OCI-LY7 (cell line): ENCODE measurements at regions not wholly inside any gene's neighbourhood (a gene's known extent, or its start where the extent isn't known, plus 50 kb on each side); places are given as distances from the start of the nearest gene placed in this dataset.

ENCODE experiments used
- BruUV-seq: library from RNA; stranded (reverse); fragments of 400-500 nt; replicated peaks from 2 replicates; lab custom pipeline; 2021; lab: Mats Ljungman, UMichigan
- CTCF ChIA-PET: fragments of 300-600 bp; sonication (Branson Sonifier 250); formaldehyde crosslinking; loops from one replicate; lab custom pipeline; 2022; ENCODE audit warnings: antibody characterized with exemption; ENCODE audit not compliant: unreplicated experiment; lab: Charles Lee
- POLR2A ChIA-PET: fragments of 300-600 bp; sonication (Branson Sonifier 250); formaldehyde crosslinking; loops from one replicate; lab custom pipeline; 2022; ENCODE audit warnings: antibody characterized with exemption; lab: Charles Lee
- DNase-seq: peaks from one replicate; pipeline ENCODE4 v3.0.0-alpha.2; 2015; ENCODE audit warnings: low spot score
- H2AFZ ChIP-seq: fragments of 200-600 bp; sonication (generic), shearing (Covaris generic); 2 replicates; pipeline ENCODE4 v1.6.1; 2014; ENCODE audit warnings: mild to moderate bottlenecking, antibody characterized with exemption, low read length, moderate library complexity
- H3K27ac ChIP-seq: fragments of 200-600 bp; sonication (generic); 2 replicates; pipeline ENCODE4 v1.5.1; 2014; ENCODE audit warnings: mixed run types, low read depth, mild to moderate bottlenecking, moderate library complexity, low read length, inconsistent platforms; ENCODE audit not compliant: poor library complexity, severe bottlenecking
- H3K36me3 ChIP-seq: fragments of 200-600 bp; sonication (generic); 2 replicates; pipeline ENCODE4 v1.6.1; 2014; ENCODE audit warnings: mild to moderate bottlenecking, antibody characterized with exemption, low read length, moderate library complexity, mixed read lengths; ENCODE audit not compliant: insufficient read depth
- H3K4me1 ChIP-seq: fragments of 200-600 bp; sonication (generic); 2 replicates; pipeline ENCODE4 v1.5.1; 2014; ENCODE audit warnings: mild to moderate bottlenecking, low read length; ENCODE audit not compliant: insufficient read depth, poor library complexity, severe bottlenecking
- H3K4me2 ChIP-seq: fragments of 200-600 bp; sonication (generic); 2 replicates; pipeline ENCODE4 v1.6.1; 2014; ENCODE audit warnings: mild to moderate bottlenecking, low read length
- H3K4me3 ChIP-seq: fragments of 200-600 bp; sonication (generic); 2 replicates; pipeline ENCODE4 v1.5.1; 2014; ENCODE audit warnings: mild to moderate bottlenecking, low read depth, low read length; ENCODE audit not compliant: poor library complexity, severe bottlenecking
- H3K79me2 ChIP-seq: fragments of 200-600 bp; sonication (generic); 2 replicates; pipeline ENCODE4 v1.6.1; 2016; ENCODE audit warnings: low read depth, mild to moderate bottlenecking, low read length, moderate library complexity, mixed read lengths; ENCODE audit not compliant: insufficient read depth
- H3K9me2 ChIP-seq: fragments of 200-600 bp; sonication (generic); 2 replicates; pipeline ENCODE4 v1.6.1; 2016; ENCODE audit warnings: mild to moderate bottlenecking, low read length, mixed read lengths; ENCODE audit not compliant: insufficient read depth
- H3K9me3 ChIP-seq: fragments of 200-600 bp; sonication (generic); 2 replicates; pipeline ENCODE4 v1.6.1; 2014; ENCODE audit warnings: mild to moderate bottlenecking, mixed run types, low read length, mixed read lengths
- H4K20me1 ChIP-seq: fragments of 200-600 bp; sonication (generic); 2 replicates; pipeline ENCODE4 v1.6.1; 2014; ENCODE audit warnings: mild to moderate bottlenecking, antibody characterized with exemption, low read length, moderate library complexity, mixed read lengths; ENCODE audit not compliant: insufficient read depth
- CTCF ChIP-seq: fragments of 200-600 bp; sonication (generic); conservative IDR thresholded peaks from 2 replicates; pipeline ENCODE4 v1.5.1; 2014; ENCODE audit warnings: mild to moderate bottlenecking, antibody characterized with exemption, low read length, moderate library complexity, mixed read lengths
- EZH2phosphoT487 ChIP-seq: fragments of 200-600 bp; sonication (generic); IDR thresholded peaks from 2 replicates; pipeline ENCODE4 v1.6.1; 2018; ENCODE audit warnings: low read depth, borderline replicate concordance, mild to moderate bottlenecking, mixed run types, antibody characterized with exemption, low read length, moderate library complexity, mixed read lengths
- intact Hi-C: fragments of 100-400 bp; cut with micrococcal nuclease; formaldehyde crosslinking; loops from one replicate; pipeline ENCODE4 v1.10.0; 2022; ENCODE audit not compliant: unreplicated experiment

GRCh38 chr4:83864097-83864817 lies 328.3 kb downstream of the GPAT3 start:
- CTCF ChIA-PET, result no interaction called here
- Histone ChIP-seq H3K36me3 (no peaks in the 10 kb centered on the region), H3K27ac (no peak overlapping the region), H2AFZ (no peak overlapping the region), H3K9me3 (no peaks in the 10 kb centered on the region), H3K4me2 (no peak overlapping the region), H3K9me2 (no peaks in the 10 kb centered on the region), H3K4me1 (no peaks in the 10 kb centered on the region), H3K79me2 (no peaks in the 10 kb centered on the region), H4K20me1 (no peaks in the 10 kb centered on the region), H3K4me3 (no peak overlapping the region)
- BruUV-seq, result no TSS peak
- TF ChIP-seq CTCF, result no peak
- TF ChIP-seq EZH2phosphoT487, result no peak
- DNase-seq, result no peak
- POLR2A ChIA-PET, result no interaction called here
- intact Hi-C loops, result no loop called here

GRCh38 chr4:83862471-83862870 lies 326.6 kb downstream of the GPAT3 start:
- CTCF ChIA-PET, result no interaction called here
- intact Hi-C loops, result no loop called here
- no peak overlapping the region for H3K4me3 ChIP-seq

More at GRCh38 chr4:83862471-83862870, 326.6 kb downstream of the GPAT3 start:
- BruUV-seq, result no TSS peak
- no peak for DNase-seq
- Histone ChIP-seq H2AFZ (no peak overlapping the region), H3K9me3 (no peaks in the 10 kb centered on the region), H4K20me1 (no peaks in the 10 kb centered on the region), H3K27ac (no peak overlapping the region), H3K9me2 (no peaks in the 10 kb centered on the region), H3K79me2 (no peaks in the 10 kb centered on the region), H3K36me3 (no peaks in the 10 kb centered on the region), H3K4me2 (no peak overlapping the region), H3K4me1 (no peaks in the 10 kb centered on the region)
- POLR2A ChIA-PET, result no interaction called here
- no peak for TF ChIP-seq EZH2phosphoT487
- TF ChIP-seq CTCF, result no peak
